Keratinocyte (primary cell): ENCODE measurements at regions not wholly inside any gene's neighbourhood (a gene's known extent, or its start where the extent isn't known, plus 50 kb on each side); places are given as distances from the start of the nearest gene placed in this dataset.

Experiments
- DNase-seq: peaks from one replicate; pipeline ENCODE4 v3.0.0-alpha.2; 2011; ENCODE audit warnings: low read depth, missing footprints, low spot score
- FAIRE-seq: peaks from 2 replicates; lab custom pipeline; 2011; peaks lifted over from hg19 to GRCh38; lab: Jason Lieb, UNC
- H2AFZ ChIP-seq: 2 replicates; pipeline ENCODE4 v1.6.0; 2012; ENCODE audit warnings: low read length, control low read depth, inconsistent platforms; ENCODE audit not compliant: control insufficient read depth
- H3K27ac ChIP-seq: 2 replicates; pipeline ENCODE4 v1.5.1; 2011; ENCODE audit warnings: low read length; ENCODE audit not compliant: control insufficient read depth, insufficient read depth
- H3K27me3 ChIP-seq: 3 replicates; pipeline ENCODE4 v1.6.0; 2011; ENCODE audit warnings: low read length; ENCODE audit not compliant: control insufficient read depth, insufficient read depth; ENCODE audit errors: extremely low read depth
- H3K36me3 ChIP-seq, 2 experiments: 2 replicates in 1 of 2; 3 replicates in 1 of 2; pipeline ENCODE4 v1.5.1; 2011; ENCODE audit warnings: low read length in 2 of 2, mild to moderate bottlenecking in 1 of 2; ENCODE audit not compliant: control insufficient read depth in 2 of 2, insufficient read depth in 2 of 2; ENCODE audit errors: extremely low read depth in 1 of 2
- H3K4me1 ChIP-seq: 3 replicates; pipeline ENCODE4 v1.5.1; 2011; ENCODE audit warnings: low read length; ENCODE audit not compliant: control insufficient read depth, insufficient read depth; ENCODE audit errors: extremely low read depth
- H3K4me2 ChIP-seq: 3 replicates; pipeline ENCODE4 v1.6.0; 2011; ENCODE audit warnings: low read depth, low read length; ENCODE audit not compliant: control insufficient read depth, insufficient read depth; ENCODE audit errors: extremely low read depth
- H3K4me3 ChIP-seq, 3 experiments: fragments of 200-600 bp in 1 of 3; sonication (generic) in 1 of 3; 2 replicates in 2 of 3; 3 replicates in 1 of 3; pipeline ENCODE4 v1.5.1; 2011 to 2016; ENCODE audit warnings: low read length in 3 of 3, mild to moderate bottlenecking in 3 of 3, control low read depth in 2 of 3, inconsistent platforms in 1 of 3, low read depth in 1 of 3, mixed read lengths in 1 of 3, mixed run types in 1 of 3, moderate library complexity in 1 of 3; ENCODE audit not compliant: control insufficient read depth in 2 of 3, insufficient read depth in 2 of 3; ENCODE audit errors: extremely low read depth in 1 of 3
- H3K79me2 ChIP-seq: 2 replicates; pipeline ENCODE4 v1.6.0; 2012; ENCODE audit warnings: low read length; ENCODE audit not compliant: control insufficient read depth, insufficient read depth
- H3K9ac ChIP-seq: 3 replicates; pipeline ENCODE4 v1.6.0; 2011; ENCODE audit warnings: low read length; ENCODE audit not compliant: control insufficient read depth, insufficient read depth; ENCODE audit errors: extremely low read depth
- H3K9me1 ChIP-seq: 3 replicates; pipeline ENCODE4 v1.6.0; 2011; ENCODE audit warnings: low read length; ENCODE audit not compliant: control insufficient read depth, insufficient read depth; ENCODE audit errors: extremely low read depth
- H3K9me3 ChIP-seq: 2 replicates; pipeline ENCODE4 v1.5.1; 2012; ENCODE audit warnings: low read depth, low read length; ENCODE audit not compliant: control insufficient read depth
- H4K20me1 ChIP-seq: 3 replicates; pipeline ENCODE4 v1.6.0; 2011; ENCODE audit warnings: low read length; ENCODE audit not compliant: control insufficient read depth, insufficient read depth; ENCODE audit errors: extremely low read depth
- EZH2 ChIP-seq: IDR thresholded peaks from one replicate; pipeline ENCODE4 v1.6.1; 2012; ENCODE audit warnings: inconsistent platforms, mild to moderate bottlenecking, low read length, moderate library complexity
- dilution Hi-C: fragments of 300-500 bp; cut with MboI; formaldehyde crosslinking; loops from one replicate; pipeline ENCODE4 v1.7.0; 2020; ENCODE audit warnings: low sequenced_read_pairs; ENCODE audit not compliant: extremely low pct_ligation_motif_present
- TF ChIP-seq, protein P1 (sequence below), 3 experiments: IDR thresholded peaks in 1 of 3; conservative IDR thresholded peaks in 1 of 3; optimal IDR thresholded peaks in 1 of 3; 2 replicates in 2 of 3; 3 replicates in 1 of 3; pipeline versions ENCODE3 to v1.5.1; 2011; ENCODE audit warnings: low read length in 3 of 3, mild to moderate bottlenecking in 3 of 3, moderate library complexity in 2 of 3, control low read depth in 1 of 3, inconsistent platforms in 1 of 3; ENCODE audit not compliant: insufficient read depth in 2 of 3; ENCODE audit errors: extremely low read depth in 1 of 3

DNA sequence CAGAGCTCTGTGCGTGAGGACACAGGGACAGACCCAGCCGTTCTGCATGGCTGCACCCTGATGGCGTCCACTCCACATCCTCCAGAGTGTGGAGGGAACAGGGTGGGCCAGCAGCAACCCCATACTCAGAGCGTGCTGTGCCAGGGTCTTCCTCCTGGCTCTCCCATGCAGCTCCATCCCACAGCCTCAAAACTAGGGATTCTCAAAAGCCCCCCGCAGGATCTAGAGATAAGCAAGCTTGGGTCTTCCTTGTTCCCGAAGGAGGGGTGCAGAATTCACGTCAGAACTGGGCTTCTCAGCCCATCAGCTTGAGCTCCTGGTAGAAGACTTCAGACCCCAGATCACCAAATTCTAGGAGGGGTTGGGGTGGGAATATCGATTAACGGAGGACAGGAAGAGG is 858.8 kb downstream of the TBC1D22A start:
- Histone ChIP-seq H3K27ac (no peak overlapping the region), H3K79me2 (no peaks in the 10 kb centered on the region), H3K4me3 (no peak overlapping the region), H3K4me1 (no peaks in the 10 kb centered on the region), H3K9ac (no peak overlapping the region), H3K9me3 (no peaks in the 10 kb centered on the region), H4K20me1 (no peaks in the 10 kb centered on the region), H2AFZ (no peak overlapping the region), H3K36me3 (no peaks in the 10 kb centered on the region), H3K9me1 (no peaks in the 10 kb centered on the region), H3K4me2 (no peak overlapping the region), H3K27me3 (peaks cover 4% of the 10 kb centered on the region)
- no peak for TF ChIP-seq EZH2
- TF ChIP-seq, protein P1, sequence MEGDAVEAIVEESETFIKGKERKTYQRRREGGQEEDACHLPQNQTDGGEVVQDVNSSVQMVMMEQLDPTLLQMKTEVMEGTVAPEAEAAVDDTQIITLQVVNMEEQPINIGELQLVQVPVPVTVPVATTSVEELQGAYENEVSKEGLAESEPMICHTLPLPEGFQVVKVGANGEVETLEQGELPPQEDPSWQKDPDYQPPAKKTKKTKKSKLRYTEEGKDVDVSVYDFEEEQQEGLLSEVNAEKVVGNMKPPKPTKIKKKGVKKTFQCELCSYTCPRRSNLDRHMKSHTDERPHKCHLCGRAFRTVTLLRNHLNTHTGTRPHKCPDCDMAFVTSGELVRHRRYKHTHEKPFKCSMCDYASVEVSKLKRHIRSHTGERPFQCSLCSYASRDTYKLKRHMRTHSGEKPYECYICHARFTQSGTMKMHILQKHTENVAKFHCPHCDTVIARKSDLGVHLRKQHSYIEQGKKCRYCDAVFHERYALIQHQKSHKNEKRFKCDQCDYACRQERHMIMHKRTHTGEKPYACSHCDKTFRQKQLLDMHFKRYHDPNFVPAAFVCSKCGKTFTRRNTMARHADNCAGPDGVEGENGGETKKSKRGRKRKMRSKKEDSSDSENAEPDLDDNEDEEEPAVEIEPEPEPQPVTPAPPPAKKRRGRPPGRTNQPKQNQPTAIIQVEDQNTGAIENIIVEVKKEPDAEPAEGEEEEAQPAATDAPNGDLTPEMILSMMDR (optimal IDR thresholded peaks at IDR 0.05 in 1 of 3, IDR thresholded peaks at IDR 0.05 in 1 of 3, conservative IDR thresholded peaks at IDR 0.05 in 1 of 3; ENCODE audit: extremely low read depth in 1 of 3, insufficient read depth in 2 of 3, low read length in 3 of 3), result no peak
- dilution Hi-C loops, result no loop called here
- no peak for FAIRE-seq
- no peak for DNase-seq

DNA sequence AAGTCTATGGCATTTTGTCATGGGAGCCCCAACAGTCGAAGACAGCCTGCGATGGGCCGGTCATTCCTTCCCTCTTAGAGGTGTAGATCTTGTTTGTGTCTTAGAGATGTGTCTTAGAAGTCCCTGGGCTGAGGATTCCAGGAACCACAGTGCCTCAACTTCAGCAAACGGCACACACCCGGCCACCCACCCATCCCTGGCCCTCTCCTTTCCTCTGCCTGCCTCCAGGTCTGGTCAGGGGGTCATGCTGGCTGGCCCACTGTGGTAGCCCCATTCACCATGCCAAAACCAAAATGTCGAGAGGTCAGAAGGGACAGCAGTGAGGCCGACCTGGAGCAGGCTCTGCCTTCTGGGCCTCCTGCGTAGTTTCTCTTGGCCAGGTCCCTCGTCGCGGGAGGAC is 857.9 kb downstream of the TBC1D22A start:
- Histone ChIP-seq H3K79me2 (no peaks in the 10 kb centered on the region), H4K20me1 (no peaks in the 10 kb centered on the region), H2AFZ (no peak overlapping the region), H3K27ac (no peak overlapping the region), H3K4me1 (no peaks in the 10 kb centered on the region), H3K9me3 (no peaks in the 10 kb centered on the region), H3K9me1 (no peaks in the 10 kb centered on the region), H3K4me2 (no peak overlapping the region), H3K36me3 (no peaks in the 10 kb centered on the region), H3K4me3 (no peak overlapping the region), H3K27me3 (peaks cover 4% of the 10 kb centered on the region), H3K9ac (no peak overlapping the region)
- FAIRE-seq (no peak), DNase-seq (no peak)
- TF ChIP-seq, protein P1 (optimal IDR thresholded peaks at IDR 0.05 in 1 of 3, IDR thresholded peaks at IDR 0.05 in 1 of 3, conservative IDR thresholded peaks at IDR 0.05 in 1 of 3; ENCODE audit: extremely low read depth in 1 of 3, insufficient read depth in 2 of 3, low read length in 3 of 3), result no peak
- no peak for TF ChIP-seq EZH2
- dilution Hi-C loops, result no loop called here
